ENCODE measurements at regions not wholly inside any gene's neighbourhood (a gene's known extent, or its start where the extent isn't known, plus 50 kb on each side); places are given as distances from the start of the nearest gene placed in this dataset.
"Not testable (repeated sequence)": the region's sequence is repeated elsewhere in the genome, so short reads cannot be mapped to it uniquely, and the experiment has no call there.

- DNase-seq (ENCODE audit: low read depth in 2 of 2), result no peak
Measured at GRCh38 chr3:26068890-26069289, 279.0 kb downstream of the OXSM start.

- no peak for DNase-seq (ENCODE audit: low read depth in 2 of 2)
Measured at GRCh38 chr3:26070854-26071253, 281.0 kb downstream of the OXSM start.

GRCh38 chr3:26074080-26074479 is 284.2 kb downstream of the OXSM start:
- no peak for DNase-seq (ENCODE audit: low read depth in 2 of 2)

GRCh38 chr3:26078539-26078938 is 288.6 kb downstream of the OXSM start:
- DNase-seq (ENCODE audit: low read depth in 2 of 2), result no peak

- DNase-seq (ENCODE audit: low read depth in 2 of 2), result no peak
Measured at GRCh38 chr3:26081166-26081565, 291.3 kb downstream of the OXSM start.

- DNase-seq (ENCODE audit: low read depth in 2 of 2), result no peak
Measured at GRCh38 chr3:26081806-26082205, 291.9 kb downstream of the OXSM start.

GRCh38 chr3:26082911-26083310 is 293.0 kb downstream of the OXSM start:
- DNase-seq (ENCODE audit: low read depth in 2 of 2), result no peak

GRCh38 chr3:26084629-26085028 is 294.7 kb downstream of the OXSM start:
- no peak for DNase-seq (ENCODE audit: low read depth in 2 of 2)

GRCh38 chr3:26087751-26088150 is 297.9 kb downstream of the OXSM start:
- DNase-seq (ENCODE audit: low read depth in 2 of 2), result no peak

- DNase-seq (ENCODE audit: low read depth in 2 of 2), result no peak
Measured at GRCh38 chr3:26089249-26089648, 299.4 kb downstream of the OXSM start.

GRCh38 chr3:26090589-26090988 is 300.7 kb downstream of the OXSM start:
- DNase-seq (ENCODE audit: low read depth in 2 of 2), result no peak

GRCh38 chr3:26091096-26091495 is 301.2 kb downstream of the OXSM start:
- no peak for DNase-seq (ENCODE audit: low read depth in 2 of 2)

GRCh38 chr3:26091626-26092025 is 301.7 kb downstream of the OXSM start:
- DNase-seq (ENCODE audit: low read depth in 2 of 2), result no peak

- not testable (repeated sequence) for DNase-seq (ENCODE audit: low read depth in 2 of 2)
Measured at GRCh38 chr3:26097111-26097510, 307.2 kb downstream of the OXSM start.

GRCh38 chr3:26099692-26100091 is 309.8 kb downstream of the OXSM start:
- no peak for DNase-seq (ENCODE audit: low read depth in 2 of 2)

GRCh38 chr3:26100176-26100575 is 310.3 kb downstream of the OXSM start:
- DNase-seq (ENCODE audit: low read depth in 2 of 2), result no peak

- DNase-seq (ENCODE audit: low read depth in 2 of 2), result no peak
Measured at GRCh38 chr3:26102376-26102775, 312.5 kb downstream of the OXSM start.

GRCh38 chr3:26104851-26105251 is 315.0 kb downstream of the OXSM start:
- no peak for DNase-seq (ENCODE audit: low read depth in 2 of 2)

GRCh38 chr3:26105261-26105660 is 315.4 kb downstream of the OXSM start:
- no peak for DNase-seq (ENCODE audit: low read depth in 2 of 2)

- DNase-seq (ENCODE audit: low read depth in 2 of 2), result no peak
Measured at GRCh38 chr3:26106228-26106627, 316.3 kb downstream of the OXSM start.

GRCh38 chr3:26108846-26109489 is 319.1 kb downstream of the OXSM start:
- DNase-seq (ENCODE audit: low read depth in 2 of 2), result no peak

GRCh38 chr3:26114851-26115250 is 325.0 kb downstream of the OXSM start:
- no peak for DNase-seq (ENCODE audit: low read depth in 2 of 2)

GRCh38 chr3:26118165-26118564 is 328.3 kb downstream of the OXSM start:
- no peak for DNase-seq (ENCODE audit: low read depth in 2 of 2)

GRCh38 chr3:26132942-26133341 is 343.1 kb downstream of the OXSM start:
- DNase-seq (ENCODE audit: low read depth in 2 of 2), result no peak
